Mucosa of rectum (tissue), 2 donors: ENCODE measurements at regions not wholly inside any gene's neighbourhood (a gene's known extent, or its start where the extent isn't known, plus 50 kb on each side); places are given as distances from the start of the nearest gene placed in this dataset.
A peak's percentile ranks its signal among the peaks of the same experiment; 100 is the strongest.

Source experiments
- H3K27ac ChIP-seq, 2 donors: one replicate each; pipeline ENCODE4 v1.7.0; 2013; ENCODE audit warnings: inconsistent platforms in 2 of 2, low read depth in 2 of 2, low read length in 2 of 2
- H3K27me3 ChIP-seq, 2 donors: one replicate each; pipeline ENCODE4 v1.7.0; 2013; ENCODE audit warnings: low read length in 2 of 2; ENCODE audit not compliant: control insufficient read depth in 2 of 2, insufficient read depth in 2 of 2
- H3K36me3 ChIP-seq, 2 donors: one replicate each; pipeline ENCODE4 v1.7.0; 2013; ENCODE audit warnings: low read length in 2 of 2; ENCODE audit not compliant: control insufficient read depth in 2 of 2, insufficient read depth in 2 of 2
- H3K4me1 ChIP-seq, 2 donors: one replicate each; pipeline ENCODE4 v1.7.0; 2013; ENCODE audit warnings: low read length in 2 of 2, mild to moderate bottlenecking in 1 of 2; ENCODE audit not compliant: control insufficient read depth in 2 of 2, insufficient read depth in 2 of 2
- H3K4me3 ChIP-seq, 2 donors: one replicate each; pipeline ENCODE4 v1.7.0; 2013; ENCODE audit warnings: low read length in 2 of 2
- H3K9ac ChIP-seq, 2 donors: one replicate each; pipeline ENCODE4 v1.7.0; 2013; ENCODE audit warnings: low read length in 2 of 2, low read depth in 1 of 2, mild to moderate bottlenecking in 1 of 2
- H3K9me3 ChIP-seq, 2 donors: one replicate each; pipeline ENCODE4 v1.7.0; 2013; ENCODE audit warnings: low read length in 2 of 2; ENCODE audit not compliant: control insufficient read depth in 2 of 2
- donor health status: healthy.
- donor health status: Normal muscosa, but diverticular disease.

DNA sequence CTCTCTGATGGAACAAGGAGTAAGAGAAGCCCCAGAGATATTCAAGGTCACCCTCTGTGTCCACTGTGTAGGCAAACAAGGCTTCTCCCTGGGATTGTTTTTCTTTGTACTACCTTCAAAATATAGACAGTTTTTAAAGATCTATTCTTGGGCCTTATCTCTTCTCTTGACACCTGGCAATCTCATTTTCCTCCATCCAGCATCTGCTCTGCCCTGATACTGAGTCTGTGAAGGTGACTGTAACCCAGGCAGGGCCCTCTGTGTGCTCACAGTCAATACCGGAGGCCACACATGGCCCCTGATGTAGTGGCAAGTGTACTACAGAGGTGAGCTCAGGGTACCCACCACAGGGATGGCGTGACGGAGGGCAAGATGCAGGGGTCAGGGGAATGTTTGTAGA is 221.1 kb downstream of the SNX10 start:
- H3K9me3 ChIP-seq: no peaks in the 10 kb centered on the region
- H3K9ac ChIP-seq: no peak overlapping the region
- H3K36me3 ChIP-seq: no peaks in the 10 kb centered on the region
- no peaks in the 10 kb centered on the region for H3K27me3 ChIP-seq
- H3K27ac ChIP-seq: no peak overlapping the region
- H3K4me3 ChIP-seq: no peak overlapping the region
- H3K4me1 ChIP-seq: peaks cover 3 to 11% of the 10 kb centered on the region in 2 donors

DNA sequence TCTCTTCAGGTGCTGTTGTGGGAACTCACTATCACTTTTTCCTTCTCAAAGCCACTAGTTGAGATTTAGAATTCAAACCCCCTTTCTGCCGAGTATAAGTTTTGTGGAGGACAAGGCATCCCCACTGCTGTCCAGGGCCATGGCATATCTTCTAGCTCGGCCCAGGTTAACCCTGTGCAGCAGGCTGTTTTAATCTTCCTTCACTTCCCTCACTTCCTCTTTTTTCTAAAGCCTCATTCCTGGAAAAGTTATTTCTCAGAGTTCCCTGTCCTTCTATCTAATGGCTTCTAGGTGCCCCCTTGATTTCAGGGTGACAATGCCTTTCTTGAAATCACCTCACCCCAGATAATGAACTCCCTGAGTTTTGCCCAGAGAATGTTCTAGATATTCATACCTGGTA is 222.3 kb downstream of the SNX10 start:
- Histone ChIP-seq H3K9ac (no peak overlapping the region), H3K4me1 (peaks cover 0 to 7% of the 10 kb centered on the region in 2 donors), H3K4me3 (no peak overlapping the region), H3K36me3 (no peaks in the 10 kb centered on the region), H3K9me3 (no peaks in the 10 kb centered on the region), H3K27ac (no peak overlapping the region), H3K27me3 (no peaks in the 10 kb centered on the region)

DNA sequence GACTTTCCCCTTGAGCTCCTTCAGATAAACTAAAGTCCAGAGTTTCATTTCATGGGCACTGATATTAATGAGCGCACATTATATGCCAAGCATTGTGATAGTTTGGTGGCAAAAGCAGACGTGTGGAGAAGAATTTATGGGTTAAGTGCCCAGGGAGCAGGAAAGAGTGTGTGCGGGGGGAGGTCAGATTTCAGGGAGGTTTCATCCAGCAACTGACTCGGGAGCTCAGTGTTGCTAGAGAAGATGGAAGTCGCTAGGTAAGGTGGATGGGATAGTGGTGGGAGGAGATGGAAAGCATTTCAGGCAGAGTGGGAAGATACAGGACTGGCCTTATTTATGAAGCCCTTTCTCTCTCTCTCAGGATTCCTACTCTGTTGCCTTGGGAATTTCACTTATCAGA is 223.0 kb downstream of the SNX10 start:
- H3K36me3 ChIP-seq: no peaks in the 10 kb centered on the region
- no peak overlapping the region for H3K27ac ChIP-seq
- no peak overlapping the region for H3K4me3 ChIP-seq
- H3K9ac ChIP-seq: no peak overlapping the region
- peaks cover 0 to 5% of the 10 kb centered on the region in 2 donors for H3K4me1 ChIP-seq
- no peaks in the 10 kb centered on the region for H3K27me3 ChIP-seq
- H3K9me3 ChIP-seq: no peaks in the 10 kb centered on the region

DNA sequence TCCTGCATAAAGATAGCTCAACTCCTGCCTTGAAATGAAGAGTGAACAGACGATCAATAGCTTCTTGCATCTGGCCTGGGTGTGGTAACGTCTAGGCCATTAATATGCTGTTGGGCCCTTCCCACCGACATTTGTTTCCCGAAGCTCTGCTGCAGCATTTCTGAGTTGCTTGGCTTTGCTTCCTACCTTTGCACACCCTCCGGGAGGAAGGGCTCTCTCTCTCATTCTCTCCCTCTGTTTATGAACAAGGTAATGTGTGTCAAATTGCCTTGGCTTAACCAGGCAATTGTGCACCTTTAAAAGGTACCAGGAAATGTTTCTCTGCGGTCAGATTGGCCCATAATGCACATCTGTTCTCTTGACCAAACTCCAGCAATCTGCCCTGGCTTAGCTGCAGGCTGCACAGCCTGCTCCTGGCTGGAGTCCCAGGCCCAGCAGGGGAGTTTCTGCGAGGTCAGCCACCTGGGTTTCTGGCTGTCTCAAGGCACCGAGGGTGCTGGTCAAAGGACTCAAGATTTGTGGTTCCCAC is 223.7 kb downstream of the SNX10 start:
- Histone ChIP-seq H3K27ac (peak overlapping the region; percentile 38 to 43), H3K4me3 (peak overlapping the region in 1 of 2 donors; percentile 13), H3K36me3 (no peaks in the 10 kb centered on the region), H3K9ac (no peak overlapping the region), H3K9me3 (no peaks in the 10 kb centered on the region), H3K4me1 (peaks cover 0 to 5% of the 10 kb centered on the region in 2 donors), H3K27me3 (no peaks in the 10 kb centered on the region)

DNA sequence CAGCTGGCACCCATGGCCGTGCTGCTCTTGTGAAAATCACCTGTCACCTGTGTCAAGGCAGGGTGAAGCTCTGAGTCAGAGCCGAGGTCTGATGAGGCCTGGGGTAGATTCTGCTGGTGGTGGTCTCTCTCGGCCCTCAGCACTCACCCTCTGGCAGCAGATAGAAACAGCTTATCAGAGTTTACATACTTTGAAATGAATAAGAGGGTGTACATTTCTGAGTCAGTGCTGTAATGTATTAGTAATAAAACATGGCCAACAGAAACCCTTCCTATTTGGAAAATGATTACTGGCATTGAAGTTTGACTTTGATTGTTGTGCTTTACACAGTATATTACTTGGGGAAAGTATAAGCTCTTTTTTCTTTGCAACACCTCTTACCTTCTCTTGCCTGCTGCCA is 228.8 kb downstream of the SNX10 start:
- Histone ChIP-seq H3K36me3 (no peaks in the 10 kb centered on the region), H3K4me1 (peaks cover 0 to under 1% of the 10 kb centered on the region in 2 donors), H3K9ac (no peak overlapping the region), H3K9me3 (no peaks in the 10 kb centered on the region), H3K27ac (no peak overlapping the region), H3K27me3 (no peaks in the 10 kb centered on the region), H3K4me3 (no peak overlapping the region)

DNA sequence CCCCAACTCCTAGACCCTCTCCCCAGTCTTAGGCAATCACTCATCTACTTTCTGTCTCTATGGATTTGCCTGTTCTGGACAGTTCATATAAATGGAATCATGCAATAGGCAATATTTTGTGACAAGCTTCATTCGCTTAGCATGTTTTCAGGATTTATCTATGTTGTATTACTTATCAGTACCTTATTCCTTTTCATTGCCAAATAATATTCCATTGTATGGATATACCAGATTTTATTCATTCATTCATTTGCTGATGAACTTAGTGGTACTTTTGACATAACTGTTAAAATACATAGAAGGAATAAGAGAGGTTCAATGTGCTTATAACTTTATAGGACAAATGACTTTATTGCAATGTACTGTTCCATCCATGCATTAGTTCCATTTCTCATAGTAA is 231.0 kb downstream of the SNX10 start:
- Histone ChIP-seq H3K9ac (no peak overlapping the region), H3K27me3 (no peaks in the 10 kb centered on the region), H3K4me3 (no peak overlapping the region), H3K36me3 (no peaks in the 10 kb centered on the region), H3K4me1 (peaks cover 0 to 6% of the 10 kb centered on the region in 2 donors), H3K9me3 (no peaks in the 10 kb centered on the region), H3K27ac (no peak overlapping the region)

DNA sequence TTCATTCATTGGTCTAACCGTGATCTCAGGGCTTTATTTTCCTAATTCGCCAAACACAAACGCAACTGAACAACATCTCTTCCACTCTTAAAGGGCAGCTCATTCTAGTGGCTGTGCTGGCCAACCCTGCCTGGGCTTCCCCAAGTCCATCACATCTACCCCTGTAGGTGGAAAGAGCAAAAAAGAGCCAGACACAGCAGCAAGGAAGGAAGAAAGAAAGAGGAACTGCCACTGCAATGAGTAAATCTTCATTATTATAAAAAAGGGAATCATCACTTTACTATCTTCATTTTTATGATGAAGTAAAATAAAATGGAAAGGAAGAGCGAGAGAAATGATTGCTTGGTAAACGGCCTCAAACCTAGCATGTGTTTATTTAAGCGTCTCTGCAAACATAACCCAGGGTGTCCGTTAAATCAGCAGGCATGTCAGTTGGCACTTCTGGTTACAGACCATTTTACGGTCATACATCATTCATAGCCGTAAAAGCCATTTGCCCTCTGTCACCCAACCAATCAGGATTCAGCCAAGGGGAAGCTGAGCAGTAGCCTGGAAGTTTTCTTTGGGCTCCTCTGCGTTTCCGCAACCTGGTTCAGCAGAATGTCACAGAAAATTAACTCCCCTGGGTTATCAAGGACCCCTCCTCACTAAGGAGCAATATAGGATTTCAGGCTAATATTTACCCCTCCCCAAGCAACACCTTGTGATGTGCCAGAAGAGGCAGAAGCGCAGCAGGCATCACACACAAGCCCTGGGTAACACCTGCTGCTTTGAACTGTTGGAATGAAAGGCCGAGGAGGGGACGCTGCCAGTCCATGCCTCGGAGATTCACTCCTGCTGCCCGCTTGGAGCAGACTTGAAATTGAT is 234.0 kb downstream of the SNX10 start:
- H3K27ac ChIP-seq: no peak overlapping the region
- peaks cover 0 to 6% of the 10 kb centered on the region in 2 donors for H3K4me1 ChIP-seq
- H3K9ac ChIP-seq: no peak overlapping the region

DNA sequence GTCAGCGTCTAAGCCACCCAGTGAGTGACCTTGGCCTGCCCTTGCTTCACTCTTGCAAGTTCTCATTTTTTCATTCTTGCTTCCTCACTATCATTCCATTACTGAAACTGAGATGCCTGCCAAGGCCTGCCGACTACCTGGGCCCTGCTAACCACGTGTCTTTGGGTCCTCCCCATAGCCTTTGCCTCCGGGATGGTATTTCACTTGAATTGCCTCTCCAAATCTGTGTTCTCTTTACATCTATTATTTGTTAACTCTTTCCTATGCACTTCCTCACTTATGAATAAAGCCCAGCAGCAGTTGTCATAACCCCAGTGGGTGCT is 234.6 kb downstream of the SNX10 start:
- peaks cover 0 to 6% of the 10 kb centered on the region in 2 donors for H3K4me1 ChIP-seq
- H3K27me3 ChIP-seq: no peaks in the 10 kb centered on the region
- H3K27ac ChIP-seq: no peak overlapping the region
- H3K9me3 ChIP-seq: no peaks in the 10 kb centered on the region
- H3K9ac ChIP-seq: no peak overlapping the region
- H3K36me3 ChIP-seq: no peaks in the 10 kb centered on the region
- peak overlapping the region in 1 of 2 donors; percentile 14 for H3K4me3 ChIP-seq

More for the DNA sequence above, 234.0 kb downstream of the SNX10 start:
- no peaks in the 10 kb centered on the region for H3K36me3 ChIP-seq
- no peaks in the 10 kb centered on the region for H3K27me3 ChIP-seq
- H3K4me3 ChIP-seq: peak overlapping the region in 1 of 2 donors; percentile 14
- no peaks in the 10 kb centered on the region for H3K9me3 ChIP-seq

DNA sequence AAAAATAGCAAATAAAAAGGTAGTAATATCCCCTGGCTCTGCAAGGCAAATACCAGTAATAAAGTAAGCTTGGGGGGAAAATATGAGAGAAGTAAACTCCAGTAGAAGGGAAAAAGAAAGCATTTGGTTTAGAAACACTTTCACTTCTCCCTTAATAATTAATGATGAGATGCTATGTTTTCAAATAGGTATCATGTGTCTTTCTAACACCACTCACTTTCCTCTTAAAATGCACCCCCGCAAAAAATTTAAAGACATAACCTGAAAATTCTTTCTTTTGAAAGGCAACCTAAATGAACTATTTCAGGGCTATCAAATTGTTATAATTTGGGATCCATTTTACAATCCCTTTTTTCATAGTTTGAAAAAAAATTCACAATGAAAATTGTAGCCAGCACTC is 240.3 kb downstream of the SNX10 start:
- peaks cover 6 to 7% of the 10 kb centered on the region in 2 donors for H3K4me1 ChIP-seq
- no peak overlapping the region for H3K27ac ChIP-seq
- H3K27me3 ChIP-seq: peaks cover 0 to 3% of the 10 kb centered on the region in 2 donors
- no peaks in the 10 kb centered on the region for H3K9me3 ChIP-seq
- H3K4me3 ChIP-seq: no peak overlapping the region
- H3K36me3 ChIP-seq: no peaks in the 10 kb centered on the region
- H3K9ac ChIP-seq: no peak overlapping the region

DNA sequence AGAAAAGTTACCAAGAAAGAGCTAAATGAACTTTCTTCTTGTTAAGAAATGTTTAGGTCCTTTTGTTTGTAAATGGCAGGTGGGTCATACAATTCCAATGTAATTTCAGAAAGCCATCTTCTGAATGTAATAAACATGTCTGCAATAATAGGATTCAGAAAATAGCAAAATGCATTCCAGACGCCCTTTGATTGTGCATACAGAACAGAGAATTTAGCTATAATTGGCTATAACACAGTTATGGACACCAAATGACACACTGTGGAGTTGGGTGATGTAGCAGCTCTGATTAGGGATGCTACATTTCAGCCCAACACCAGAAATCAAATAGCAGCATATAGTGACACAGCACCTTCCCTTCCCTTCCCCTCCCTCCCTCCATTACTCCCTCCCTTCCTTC is 240.8 kb downstream of the SNX10 start:
- H3K36me3 ChIP-seq: no peaks in the 10 kb centered on the region
- no peak overlapping the region for H3K9ac ChIP-seq
- no peak overlapping the region for H3K4me3 ChIP-seq
- H3K9me3 ChIP-seq: no peaks in the 10 kb centered on the region
- no peak overlapping the region for H3K27ac ChIP-seq
- peaks cover 0 to 4% of the 10 kb centered on the region in 2 donors for H3K27me3 ChIP-seq
- peaks cover 6 to 7% of the 10 kb centered on the region in 2 donors for H3K4me1 ChIP-seq
